HG02763 (cell line): ENCODE measurements at regions not wholly inside any gene's neighbourhood (a gene's known extent, or its start where the extent isn't known, plus 50 kb on each side); places are given as distances from the start of the nearest gene placed in this dataset.
A peak's percentile ranks its signal among the peaks of the same experiment; 100 is the strongest.

Source experiments
- ATAC-seq: cut with Tn5 transposase; IDR thresholded peaks from one replicate; pipeline ENCODE4 v1.9.1; 2021; ENCODE audit warnings: mild to moderate bottlenecking, moderate library complexity; ENCODE audit not compliant: unreplicated experiment

DNA sequence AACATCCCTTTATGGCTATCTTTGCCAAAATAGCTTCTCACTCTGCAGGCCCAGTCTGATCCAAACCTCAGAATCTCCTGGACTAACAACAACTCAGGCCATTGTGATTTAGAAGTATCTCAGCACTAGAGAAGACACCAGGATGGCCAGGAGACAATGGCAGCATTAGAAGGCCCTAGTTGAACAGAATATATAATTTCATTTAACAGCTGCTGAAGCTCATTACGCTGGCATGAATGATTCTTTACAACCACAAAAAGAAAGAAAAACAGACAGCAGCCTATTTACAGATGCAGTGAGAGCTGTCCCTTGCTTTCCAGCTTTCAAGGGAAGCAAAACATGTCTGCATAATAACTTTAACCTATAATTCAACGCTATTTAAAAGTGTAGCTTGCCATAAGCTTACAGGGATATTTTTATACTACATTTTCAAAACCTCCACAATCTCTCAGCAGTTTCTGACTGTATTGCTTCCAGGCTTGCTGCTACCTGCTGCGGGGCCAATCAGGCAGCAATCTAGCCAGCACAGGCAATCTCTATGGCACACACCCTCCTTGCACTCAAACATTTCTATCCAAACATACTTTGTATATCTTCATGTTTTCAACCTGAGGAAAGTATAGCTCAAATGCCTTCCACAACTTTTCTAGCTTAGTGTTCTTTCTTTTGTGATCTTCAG is 107.3 kb downstream of the OGFRL1 start:
- no peak for ATAC-seq

DNA sequence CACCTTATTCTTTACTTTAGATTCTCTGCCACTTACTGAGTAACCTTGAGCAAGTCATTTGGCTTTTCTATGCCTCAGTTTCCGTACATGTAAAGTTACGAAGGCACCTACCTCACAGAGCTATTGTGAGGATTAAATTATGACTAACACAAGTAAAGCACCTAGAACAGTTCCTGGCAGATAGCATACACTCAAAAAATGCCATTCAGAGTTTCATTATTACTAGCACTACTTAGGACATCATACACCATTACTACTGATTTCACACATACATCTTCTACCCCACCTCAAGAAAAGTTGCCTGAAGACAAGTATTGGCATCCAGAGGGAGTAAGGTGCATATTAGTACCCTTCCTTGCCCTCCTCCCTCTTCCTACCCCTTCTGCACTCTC is 107.8 kb downstream of the OGFRL1 start:
- ATAC-seq: peak; percentile 83

DNA sequence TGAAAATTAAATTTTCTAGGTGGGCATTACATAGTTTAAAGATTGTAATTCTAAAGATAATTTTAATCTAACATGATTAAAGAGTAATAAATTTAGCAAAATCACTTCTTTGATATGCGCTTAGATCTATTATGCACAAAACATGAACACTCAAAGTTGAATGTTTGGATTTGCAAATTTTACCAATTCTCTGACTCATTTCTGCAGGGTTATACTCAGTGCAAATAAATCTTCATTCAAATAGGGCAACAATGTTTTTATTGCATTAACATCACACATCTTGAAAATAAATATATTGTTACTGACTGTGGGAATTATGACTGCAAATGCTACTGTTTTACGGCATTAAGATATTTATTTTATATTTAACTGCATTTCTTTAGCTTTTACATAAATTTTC is 110.7 kb downstream of the OGFRL1 start:
- no peak for ATAC-seq

DNA sequence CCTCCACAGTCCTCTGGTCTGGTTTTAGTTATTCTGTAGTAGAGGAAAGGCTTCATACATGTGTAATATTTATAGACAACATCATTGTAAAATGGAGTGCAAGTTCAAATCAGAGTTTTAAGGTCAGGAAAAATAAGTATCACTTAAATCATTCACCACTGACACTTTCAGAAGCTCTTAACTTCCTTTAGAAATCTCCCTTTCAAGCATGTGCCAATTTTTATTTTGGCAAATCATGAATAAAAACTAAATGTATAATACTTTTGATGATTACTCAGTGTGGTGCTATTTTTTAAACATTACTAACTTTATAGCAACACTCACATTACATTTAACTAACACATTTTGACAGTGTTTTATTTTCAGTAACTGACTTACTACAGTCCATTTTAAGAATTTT is 112.2 kb downstream of the OGFRL1 start:
- ATAC-seq: no peak

DNA sequence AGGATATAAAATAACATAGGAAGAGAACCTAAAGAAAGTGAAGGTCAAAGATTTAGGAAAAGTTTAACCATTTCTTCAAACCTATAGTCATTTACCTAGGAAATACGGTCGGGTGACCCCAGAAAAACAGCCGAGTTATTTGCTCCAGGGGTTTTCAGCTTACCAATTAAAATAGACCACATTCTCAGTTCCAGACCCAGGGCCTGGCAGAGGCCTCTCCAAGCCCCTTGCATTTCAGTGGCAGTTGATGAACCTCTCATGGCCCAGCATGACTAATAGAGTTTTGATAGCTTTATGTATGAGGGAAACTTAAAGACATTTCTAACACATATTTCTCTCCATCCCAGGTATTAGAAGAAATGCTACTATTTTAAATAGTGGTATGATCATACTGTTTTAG is 113.5 kb downstream of the OGFRL1 start:
- ATAC-seq: no peak

DNA sequence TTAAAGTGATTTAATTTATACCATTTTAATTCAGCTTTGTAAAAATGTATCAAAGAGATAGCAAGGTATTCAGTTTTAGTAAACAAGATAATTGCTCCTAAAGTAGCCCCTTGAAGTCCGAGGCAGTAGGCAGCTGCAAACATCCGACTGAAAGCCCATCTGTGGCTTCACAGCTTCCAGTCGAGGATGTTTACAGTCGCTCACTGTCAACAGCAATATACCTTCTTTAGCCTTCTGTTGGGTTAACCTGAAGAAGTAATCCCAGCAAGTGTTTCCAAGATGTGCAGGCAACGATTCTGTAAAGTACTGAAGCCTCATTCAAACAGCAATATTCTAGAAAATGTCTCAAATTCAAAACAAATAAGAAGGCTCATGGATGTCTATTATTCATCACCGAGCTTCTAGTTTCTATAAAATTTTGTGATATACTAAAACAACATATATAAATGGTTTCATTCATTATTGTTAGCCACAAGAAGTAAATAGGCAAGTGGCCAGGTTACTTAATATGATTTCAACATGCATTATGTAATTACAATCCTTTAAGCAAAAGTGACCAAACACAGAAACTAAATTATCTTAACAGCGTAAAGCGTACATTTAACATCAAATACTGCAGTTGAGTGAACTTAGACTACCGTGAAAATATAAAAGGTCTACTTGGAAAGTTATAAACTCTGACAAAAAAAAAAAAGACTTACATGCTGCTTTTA is 115.0 kb downstream of the OGFRL1 start:
- ATAC-seq: no peak

DNA sequence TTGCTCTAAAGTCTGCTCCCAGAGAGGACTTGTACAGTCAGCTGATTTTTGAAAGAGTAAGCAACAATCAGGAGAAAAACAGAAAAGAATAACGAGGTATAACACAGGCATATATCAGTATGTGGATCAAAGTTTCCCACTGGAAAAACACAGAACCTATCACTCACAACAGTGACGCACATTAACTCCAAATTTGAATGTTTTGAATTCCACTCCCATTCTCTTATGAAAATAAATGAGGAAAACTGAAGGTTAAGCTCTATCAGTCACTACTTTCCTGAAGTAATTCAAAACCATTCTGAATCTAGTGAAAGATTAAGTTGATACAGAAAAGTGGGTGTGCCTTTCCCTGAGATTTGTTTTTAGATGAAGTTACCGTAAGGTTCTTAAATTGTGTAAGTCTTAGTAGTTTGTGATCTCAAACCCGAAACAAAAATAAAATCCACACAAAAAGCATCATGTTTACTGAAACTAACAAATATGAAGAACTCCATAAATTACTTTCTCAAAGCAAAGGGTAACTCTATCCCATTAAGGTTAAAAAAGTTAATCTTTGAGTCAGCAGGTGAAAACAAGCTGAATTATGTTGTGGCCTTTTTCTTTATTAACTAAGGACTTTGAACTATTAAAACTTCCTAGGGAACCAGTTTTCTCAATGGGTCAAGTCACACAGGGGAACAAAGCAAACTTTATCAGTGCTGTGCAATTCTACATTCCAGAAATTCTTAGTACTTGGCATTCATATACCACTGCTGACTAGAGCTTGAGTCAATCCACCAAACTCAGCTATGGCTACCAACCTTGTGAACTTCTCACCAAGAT is 115.7 kb downstream of the OGFRL1 start:
- ATAC-seq: no peak

DNA sequence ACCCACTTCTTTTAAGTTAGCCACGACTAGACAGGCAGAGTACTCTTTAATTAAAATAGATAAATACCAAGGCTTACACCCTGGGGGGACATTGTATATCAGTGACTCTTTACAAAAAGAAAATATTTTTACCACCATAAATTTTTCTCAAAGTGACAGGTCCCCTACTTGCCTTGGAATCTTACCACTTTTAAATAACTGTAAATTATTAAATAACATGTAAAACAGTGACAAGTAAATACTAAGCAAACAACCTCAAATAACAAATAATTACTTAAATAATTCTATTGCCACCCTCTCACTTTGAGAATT is 116.3 kb downstream of the OGFRL1 start:
- no peak for ATAC-seq

DNA sequence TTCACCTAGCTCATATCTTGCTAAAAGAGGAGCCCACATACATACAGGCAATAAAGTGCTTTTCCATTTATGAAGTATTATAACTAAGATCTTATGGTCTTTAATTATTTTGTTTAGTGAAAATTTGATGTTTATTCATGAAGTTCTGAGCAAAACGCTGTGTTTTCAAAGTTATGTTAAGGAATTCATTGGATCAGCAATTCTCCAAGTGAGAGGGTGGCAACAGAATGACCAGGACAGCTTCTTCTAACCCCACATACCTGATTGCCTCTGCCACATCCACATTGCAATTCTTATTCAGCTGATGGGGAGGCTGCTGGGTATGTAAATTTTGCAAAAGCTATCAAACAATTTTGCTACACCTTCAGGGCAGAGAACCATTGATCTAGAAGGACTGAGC is 116.8 kb downstream of the OGFRL1 start:
- ATAC-seq: no peak

DNA sequence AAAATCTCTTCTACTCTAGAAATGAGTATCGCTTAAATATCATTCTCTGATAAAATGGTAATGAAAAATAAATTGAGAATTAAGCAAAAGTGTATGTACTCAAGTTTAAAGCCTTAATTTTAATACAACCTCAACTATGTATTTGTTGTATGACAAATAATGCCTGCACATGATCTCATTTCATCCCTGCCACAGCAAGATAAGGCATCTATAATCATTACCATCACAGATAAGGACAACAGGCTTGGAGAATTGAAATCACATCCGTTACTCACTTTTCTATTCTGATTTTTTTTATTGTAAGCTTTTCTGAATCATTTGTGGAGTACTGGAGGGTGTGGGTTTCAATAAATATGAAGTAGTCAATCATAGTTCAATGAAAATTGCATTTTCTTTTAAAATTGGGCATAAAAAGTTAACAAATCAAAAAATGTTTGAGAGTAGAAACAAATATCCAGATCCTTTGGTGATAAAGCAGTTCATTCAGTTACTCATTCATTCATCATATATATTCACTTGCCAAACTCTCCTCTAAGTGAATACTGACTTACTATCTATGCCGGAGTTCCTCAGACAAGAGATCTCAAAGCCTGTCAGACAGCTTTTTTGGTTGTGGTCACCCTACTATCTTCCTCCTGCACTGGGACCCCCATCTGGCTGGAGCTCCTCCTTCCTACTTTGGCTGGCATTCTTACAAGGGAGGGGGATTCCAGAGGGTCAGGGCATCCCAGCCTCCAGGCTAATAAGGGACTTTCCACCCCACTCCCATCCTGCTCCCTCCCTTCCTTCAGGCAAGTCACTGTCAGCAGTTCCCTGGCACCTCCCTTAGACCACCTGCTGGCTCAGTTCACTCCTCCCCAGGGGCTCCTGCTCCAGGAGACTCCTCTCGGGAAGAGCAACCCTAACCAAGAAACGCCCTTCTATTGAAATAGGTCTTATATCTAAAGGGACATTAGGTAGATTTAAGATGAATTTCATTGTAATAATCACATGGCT is 118.6 kb downstream of the OGFRL1 start:
- no peak for ATAC-seq

DNA sequence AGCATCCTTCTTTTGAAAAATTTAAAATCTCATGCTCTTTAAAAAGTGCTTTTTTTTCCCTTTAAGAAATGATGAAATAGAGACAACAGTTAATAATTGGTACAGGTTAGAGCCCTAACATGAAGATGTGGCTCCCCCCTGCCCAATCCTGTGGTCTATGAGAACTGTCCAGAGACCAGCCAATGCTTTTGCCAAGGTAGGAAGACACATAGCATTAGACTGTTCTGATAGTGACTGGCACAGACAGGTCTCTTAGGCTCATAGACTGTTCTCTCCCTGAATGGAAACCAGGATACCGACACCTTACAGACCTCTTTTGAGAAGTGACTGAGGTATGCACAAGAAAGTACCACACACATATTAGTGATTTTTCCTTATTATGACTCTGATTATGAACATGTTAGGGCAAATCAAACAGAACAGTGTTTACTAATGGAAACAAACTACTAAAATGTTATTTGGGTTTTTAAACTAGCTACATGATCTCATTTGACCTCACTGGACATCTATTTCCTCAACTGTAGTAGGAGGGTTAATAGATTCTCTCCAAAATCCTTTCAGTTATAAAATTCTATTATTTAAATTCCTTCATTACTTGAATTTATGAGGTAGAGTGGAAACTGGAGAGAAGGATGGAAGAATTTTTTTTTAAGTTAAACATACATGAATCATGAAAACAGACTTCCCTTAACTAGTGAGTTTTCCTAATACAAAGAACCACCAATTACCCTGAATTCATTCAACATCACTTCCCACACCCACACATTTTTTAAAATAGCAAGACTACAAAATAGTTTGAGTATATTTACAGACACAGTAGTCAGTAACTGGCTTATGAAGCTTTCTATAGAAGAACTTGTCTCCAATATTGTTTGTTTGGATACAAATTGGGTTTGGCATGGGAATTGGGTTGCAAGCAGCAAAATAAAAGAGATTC is 120.4 kb downstream of the OGFRL1 start:
- no peak for ATAC-seq

DNA sequence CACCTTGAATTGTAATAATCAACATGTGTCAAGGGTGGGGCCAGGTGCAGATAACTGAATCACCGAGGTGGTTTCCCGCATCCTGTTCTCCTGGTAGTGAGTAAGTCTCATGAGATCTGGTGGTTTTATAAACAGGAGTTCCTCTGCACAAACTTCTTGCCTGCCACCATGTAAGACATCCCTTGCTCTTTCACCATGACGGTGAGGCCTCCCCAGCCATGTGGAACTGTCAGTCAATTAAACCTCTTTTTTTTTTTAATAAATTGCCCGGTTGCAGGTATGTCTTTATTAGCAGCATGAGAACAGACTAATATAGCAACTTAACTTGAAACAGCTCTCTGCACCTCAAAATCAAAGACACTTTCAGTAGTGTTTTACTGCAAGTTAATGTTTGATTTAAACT is 121.6 kb downstream of the OGFRL1 start:
- ATAC-seq: no peak

DNA sequence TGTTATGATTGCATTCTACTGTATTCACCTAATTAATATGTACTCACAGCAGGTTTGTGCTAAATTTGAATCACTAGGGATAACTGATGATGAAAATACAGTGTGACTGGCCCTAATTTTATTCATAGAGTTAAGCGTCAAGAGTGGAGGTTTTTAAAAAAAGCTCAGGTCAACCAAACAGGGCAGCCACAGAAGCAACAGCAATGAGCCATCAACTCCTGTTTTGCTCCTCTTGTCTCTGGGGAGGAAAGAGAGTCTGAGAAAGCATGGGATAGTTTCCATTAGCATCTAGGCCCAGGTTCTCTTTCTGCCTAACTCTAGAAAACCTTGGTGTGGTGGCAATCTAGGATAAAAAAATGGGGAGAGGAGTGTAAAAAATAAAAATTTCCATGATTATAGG is 122.1 kb downstream of the OGFRL1 start:
- ATAC-seq: no peak

DNA sequence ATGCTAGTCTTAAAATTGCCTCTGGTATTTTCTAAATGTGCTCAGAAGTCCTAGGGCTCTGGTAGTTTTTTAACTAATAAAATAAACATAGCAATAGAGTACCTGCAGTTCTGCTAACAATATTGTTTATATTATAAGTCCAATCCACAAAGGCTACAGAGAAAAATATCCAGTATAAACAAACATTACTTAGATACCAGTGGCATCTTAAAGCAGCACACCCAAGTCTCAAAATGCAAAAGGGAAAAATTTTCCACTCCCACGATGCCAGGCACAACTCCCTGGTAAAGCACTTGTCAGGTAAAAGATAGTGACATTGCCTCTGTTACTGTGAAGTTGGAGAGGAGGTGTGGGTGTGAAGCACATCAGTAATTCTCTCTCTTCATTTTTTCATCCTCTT is 123.3 kb downstream of the OGFRL1 start:
- no peak for ATAC-seq

DNA sequence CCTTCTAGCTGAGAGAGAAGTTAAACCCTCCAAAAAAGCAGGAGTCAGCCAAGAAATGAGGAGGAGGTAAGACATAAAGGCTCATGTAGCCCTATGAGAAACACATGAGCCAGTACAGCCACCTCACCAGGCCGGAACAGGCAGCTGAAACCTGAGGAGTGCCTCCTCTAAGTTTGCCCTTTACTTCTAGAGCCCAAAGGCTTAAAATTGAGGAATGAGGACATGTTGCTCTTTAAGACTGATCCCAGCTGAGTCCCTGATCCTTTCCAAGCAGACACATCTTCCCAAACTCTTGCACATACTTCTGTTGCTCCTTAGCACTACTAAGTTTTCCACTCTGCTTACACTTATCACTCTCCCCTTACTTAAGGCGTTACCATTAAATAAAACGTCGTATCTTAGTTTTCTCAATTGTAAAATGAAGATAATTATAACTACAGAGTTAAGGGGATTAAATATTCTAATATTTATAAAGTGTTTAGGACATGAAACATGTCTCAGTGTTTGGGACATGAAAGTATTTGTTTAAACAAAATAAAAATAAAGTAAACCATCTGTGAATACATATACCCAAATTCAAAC is 124.0 kb downstream of the OGFRL1 start:
- no peak for ATAC-seq

DNA sequence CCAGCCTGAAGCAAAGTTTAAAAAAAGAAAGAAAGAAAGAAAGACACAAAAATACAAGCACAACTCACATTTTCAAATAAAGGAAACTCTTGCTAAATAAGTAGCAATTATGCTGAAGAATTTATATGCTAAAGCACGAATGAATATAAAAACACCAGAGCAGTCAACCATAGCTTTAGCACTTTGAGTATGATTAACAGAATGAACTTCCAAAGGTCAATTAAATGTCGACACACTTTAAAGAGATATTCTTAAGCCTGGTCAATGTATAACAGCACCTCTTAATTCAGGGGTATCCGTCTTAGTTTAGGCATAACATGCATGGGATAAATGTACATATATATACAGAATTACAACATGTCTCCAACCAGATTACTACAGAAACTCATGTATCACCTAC is 125.9 kb downstream of the OGFRL1 start:
- no peak for ATAC-seq

DNA sequence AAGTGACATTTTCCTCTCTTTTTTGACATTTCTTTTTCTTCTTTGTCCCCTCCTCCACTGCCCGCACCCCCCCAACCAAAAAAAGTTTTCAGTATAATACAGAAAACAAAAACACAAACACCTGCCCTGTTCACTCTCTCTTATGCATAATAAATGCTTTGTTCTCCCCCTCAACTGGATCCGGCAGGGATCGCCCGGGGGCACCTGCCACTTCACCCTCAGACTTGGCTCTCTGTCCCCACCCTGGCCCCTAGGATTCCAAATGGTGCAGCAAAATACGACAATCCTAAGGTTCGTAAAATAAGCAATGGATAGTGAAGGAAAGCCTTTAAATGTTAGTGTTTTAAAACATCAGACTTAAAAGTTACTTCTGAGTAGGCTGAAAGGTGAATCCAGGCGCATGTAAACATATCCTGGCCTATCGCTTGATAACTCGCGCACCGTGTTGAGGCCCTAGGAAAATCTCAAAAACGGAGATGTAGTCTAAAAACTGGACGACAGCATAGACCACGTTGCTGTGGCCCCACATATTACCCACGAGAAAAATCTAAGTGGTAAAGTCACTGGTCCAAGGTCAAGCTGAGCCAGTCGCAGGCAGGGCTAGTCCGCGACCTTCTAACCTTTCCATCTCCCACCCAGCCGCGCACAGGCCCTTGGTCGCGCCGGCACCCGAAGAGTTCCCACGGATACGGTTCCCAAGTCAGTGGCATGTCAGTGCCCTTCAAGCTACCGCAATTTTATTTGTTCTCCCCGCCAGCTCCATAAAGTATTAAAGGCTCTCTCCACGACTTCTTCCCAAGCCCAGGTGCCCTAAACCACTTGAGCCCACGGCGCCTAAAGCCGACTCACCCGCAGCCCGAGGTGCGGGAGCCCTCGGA is 130.8 kb downstream of the OGFRL1 start:
- ATAC-seq: no peak

DNA sequence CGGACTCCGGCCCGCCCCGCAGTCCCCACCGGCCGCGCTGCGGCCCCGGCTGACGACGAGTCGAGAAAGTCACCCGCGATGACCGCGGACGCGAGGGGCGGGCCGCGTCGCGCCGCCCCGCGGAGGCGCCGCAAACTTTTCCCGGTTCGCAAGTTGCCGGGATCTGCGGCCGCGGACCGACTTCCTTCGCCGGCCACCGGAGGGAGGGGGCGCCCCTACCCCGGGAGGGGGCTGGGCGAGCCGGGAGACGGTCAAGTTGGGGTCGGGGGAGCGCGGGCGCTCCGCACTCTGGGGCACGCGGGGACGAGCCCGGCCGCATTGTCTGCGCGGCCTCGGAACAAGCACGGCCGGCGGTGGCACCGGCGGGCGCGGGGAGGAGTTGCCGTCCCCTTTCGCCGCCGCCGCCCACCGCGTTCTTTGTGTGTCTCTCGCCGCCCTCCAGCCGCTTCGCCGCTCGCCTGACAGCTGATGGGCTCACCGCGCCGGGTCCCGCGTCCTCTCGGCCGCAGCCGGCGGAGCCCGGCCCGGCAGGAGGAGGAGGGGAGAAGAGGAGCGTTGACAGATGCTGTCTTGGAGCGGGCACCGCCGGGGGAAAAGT is 131.6 kb downstream of the OGFRL1 start:
- peak; percentile 27 for ATAC-seq
